Coronary artery (tissue), 2 donors: ENCODE measurements at regions not wholly inside any gene's neighbourhood (a gene's known extent, or its start where the extent isn't known, plus 50 kb on each side); places are given as distances from the start of the nearest gene placed in this dataset.

ENCODE experiments used
- DNase-seq: peaks from one replicate; pipeline ENCODE4 v3.0.0-alpha.2; 2017; ENCODE audit warnings: low spot score
- H3K27ac ChIP-seq, 2 donors: fragments of 200-600 bp; sonication (generic); one replicate each; pipeline ENCODE4 v1.5.1; 2016 to 2019
- H3K4me3 ChIP-seq: fragments of 200-600 bp; sonication (generic); 2 replicates; pipeline ENCODE4 v1.5.1; 2016; ENCODE audit warnings: mild to moderate bottlenecking, moderate library complexity
- CTCF ChIP-seq: fragments of 200-600 bp; sonication (generic); IDR thresholded peaks from one replicate; pipeline ENCODE4 v1.5.1; 2019; ENCODE audit warnings: antibody characterized with exemption

- DNase-seq, result no peak
- no peak for TF ChIP-seq CTCF
- Histone ChIP-seq H3K27ac (no peak overlapping the region), H3K4me3 (no peak overlapping the region)
These were observed 406.5 kb upstream of the TGFBR2 start for GRCh38 chr3:30199855-30200254.

GRCh38 chr3:30201715-30202114, 404.7 kb upstream of the TGFBR2 start:
- DNase-seq, result no peak
- Histone ChIP-seq H3K4me3 (no peak overlapping the region), H3K27ac (no peak overlapping the region)
- TF ChIP-seq CTCF, result no peak

- no peak overlapping the region for H3K27ac ChIP-seq
- H3K4me3 ChIP-seq, result no peak overlapping the region
- no peak for TF ChIP-seq CTCF
- DNase-seq, result no peak
These were observed 403.1 kb upstream of the TGFBR2 start for GRCh38 chr3:30203301-30203700.

GRCh38 chr3:30204126-30204525, 402.3 kb upstream of the TGFBR2 start:
- no peak for DNase-seq
- Histone ChIP-seq H3K27ac (no peak overlapping the region), H3K4me3 (no peak overlapping the region)
- TF ChIP-seq CTCF, result no peak

- DNase-seq, result no peak
- Histone ChIP-seq H3K27ac (no peak overlapping the region), H3K4me3 (no peak overlapping the region)
- TF ChIP-seq CTCF, result no peak
These were observed 400.4 kb upstream of the TGFBR2 start for GRCh38 chr3:30206051-30206450.

GRCh38 chr3:30221619-30222018, 384.8 kb upstream of the TGFBR2 start:
- no peak for TF ChIP-seq CTCF
- DNase-seq, result no peak
- H3K27ac ChIP-seq, result no peak overlapping the region

GRCh38 chr3:30222441-30222840, 384.0 kb upstream of the TGFBR2 start:
- no peak for TF ChIP-seq CTCF
- Histone ChIP-seq H3K4me3 (no peak overlapping the region), H3K27ac (no peak overlapping the region)
- DNase-seq, result no peak

More at GRCh38 chr3:30221619-30222018, 384.8 kb upstream of the TGFBR2 start:
- no peak overlapping the region for H3K4me3 ChIP-seq
